Spleen (tissue), 11 donors: ENCODE measurements at regions not wholly inside any gene's neighbourhood (a gene's known extent, or its start where the extent isn't known, plus 50 kb on each side); places are given as distances from the start of the nearest gene placed in this dataset.

Experiments
- DNase-seq: peaks from one replicate; pipeline ENCODE4 v3.0.0-alpha.2; 2020
- H3K27ac ChIP-seq, 8 donors: fragments of 200-600 bp; sonication (generic) in 7 of 8; 1 replicate in 4 of 8; 2 replicates in 4 of 8; pipeline versions ENCODE4 v1.5.0 to v1.8.0; 2016 to 2021; ENCODE audit warnings: inconsistent platforms in 4 of 8, mild to moderate bottlenecking in 4 of 8, moderate library complexity in 1 of 8
- H3K27me3 ChIP-seq, 7 donors: fragments of 200-600 bp; sonication (generic) in 6 of 7; replicated peaks in 1 of 7; 1 replicate in 4 of 7; 2 replicates in 3 of 7; pipeline versions ENCODE4 v1.5.0 to v1.8.0; 2016 to 2021; ENCODE audit warnings: inconsistent platforms in 3 of 7, mild to moderate bottlenecking in 1 of 7
- H3K36me3 ChIP-seq, 6 donors: fragments of 200-600 bp; sonication (generic) in 5 of 6; 1 replicate in 4 of 6; 2 replicates in 2 of 6; pipeline versions ENCODE4 v1.5.0 to v1.8.0; 2016 to 2021; ENCODE audit warnings: inconsistent platforms in 2 of 6
- H3K4me1 ChIP-seq, 6 donors: fragments of 200-600 bp; sonication (generic) in 5 of 6; 1 replicate in 3 of 6; 2 replicates in 3 of 6; pipeline versions ENCODE4 v1.5.0 to v1.8.0; 2016 to 2021; ENCODE audit warnings: inconsistent platforms in 3 of 6
- H3K4me3 ChIP-seq, 8 donors: fragments of 200-600 bp; sonication (generic) in 7 of 8; 1 replicate in 4 of 8; 2 replicates in 4 of 8; pipeline versions ENCODE4 v1.5.0 to v1.8.0; 2016 to 2021; ENCODE audit warnings: inconsistent platforms in 4 of 8, mild to moderate bottlenecking in 4 of 8, moderate library complexity in 2 of 8
- H3K9me3 ChIP-seq, 8 donors: fragments of 200-600 bp; sonication (generic) in 7 of 8; 1 replicate in 4 of 8; 2 replicates in 4 of 8; pipeline versions ENCODE4 v1.5.0 to v1.8.0; 2016 to 2021; ENCODE audit warnings: inconsistent platforms in 4 of 8
- CTCF ChIP-seq, 11 experiments: fragments of 200-600 bp in 7 of 11; fragments of 450-650 bp in 4 of 11; sonication (generic) in 4 of 11; IDR thresholded peaks in 8 of 11; conservative IDR thresholded peaks in 3 of 11; 1 replicate in 7 of 11; 2 replicates in 4 of 11; pipeline versions ENCODE4 v1.4.0 to v1.8.0; 2016 to 2021; ENCODE audit warnings: antibody characterized with exemption in 11 of 11, inconsistent platforms in 4 of 11, mild to moderate bottlenecking in 1 of 11
- POLR2A ChIP-seq, 3 donors: fragments of 450-650 bp; IDR thresholded peaks; one replicate each; pipeline ENCODE4 v1.5.1; 2017; ENCODE audit warnings: antibody characterized with exemption in 3 of 3, mild to moderate bottlenecking in 1 of 3
- POLR2AphosphoS5 ChIP-seq, 3 donors: sonication (generic); formaldehyde crosslinking; IDR thresholded peaks; one replicate each; pipeline ENCODE4 v1.5.1; 2017; ENCODE audit warnings: antibody characterized with exemption in 3 of 3
- WGBS, 5 donors: extraction: QIAGEN DNeasy Blood & Tissue Kit in 3 of 5; methylation state at CpG; one replicate each; pipeline versions ENCODE4 v1.1.5 to v1.1.7; 2013 to 2018; 5-methylcytosine and 5-hydroxymethylcytosine counted together
- intact Hi-C: fragments of 100-400 bp; cut with DNase I; formaldehyde crosslinking; loops from one replicate; pipeline ENCODE4 v1.15.0; 2023; ENCODE audit warnings: low total_unique reads
- donor health status: healthy with polysubstance abuse.
- donor health status: DM: no; HTN: no; CAD: no; lungs with moderate emphysema.
- donor health status: DM: no; HTN: no; CAD: no.
- donor health status: Bipolar disorder and iron deficiency.
- donor health status: healthy.
- donor health status: DM: no; HTN: no; CAD: no.
- donor health status: DM: yes; HTN: yes; CAD: no.

GRCh38 chr18:43744960-43745745, 467.9 kb upstream of the SYT4 start:
- no peaks in the 10 kb centered on the region for H3K4me1 ChIP-seq
- H3K36me3 ChIP-seq: no peaks in the 10 kb centered on the region
- H3K27ac ChIP-seq: no peak overlapping the region
- no peaks in the 10 kb centered on the region for H3K27me3 ChIP-seq
- intact Hi-C loops: no loop called here
- H3K4me3 ChIP-seq: no peak overlapping the region
- no peak for TF ChIP-seq POLR2A (IDR thresholded peaks at IDR 0.05)
- TF ChIP-seq CTCF (IDR thresholded peaks at IDR 0.05 in 8 of 11, conservative IDR thresholded peaks at IDR 0.05 in 3 of 11): no peak
- TF ChIP-seq POLR2AphosphoS5 (IDR thresholded peaks at IDR 0.05): no peak
- no peak for DNase-seq
- H3K9me3 ChIP-seq: peaks cover 0 to 49% (median 19%) of the 10 kb centered on the region in 8 donors
- WGBS, 5 donors: 68 to 79% (median 77%) methylated on average over 2 of the region's 2 CpGs

DNA sequence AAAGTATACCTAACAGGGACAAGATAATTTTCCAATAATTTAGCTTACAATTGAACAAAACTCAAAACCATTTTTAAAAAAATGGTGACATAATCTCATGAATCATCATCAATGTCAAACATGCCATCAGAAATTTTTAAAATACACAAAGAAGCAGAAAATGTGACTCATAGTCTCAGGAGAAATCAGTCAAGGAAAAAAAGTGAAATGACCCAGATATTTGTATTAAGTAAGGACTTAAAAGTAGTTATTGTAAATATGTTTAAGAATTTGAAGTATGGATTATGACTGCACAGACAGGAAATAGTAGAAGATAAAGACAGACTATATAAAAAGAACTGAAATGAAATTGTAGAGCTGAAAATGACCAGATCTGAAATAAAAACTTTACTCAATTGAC, 473.9 kb upstream of the SYT4 start:
- Histone ChIP-seq H3K4me1 (no peaks in the 10 kb centered on the region), H3K4me3 (no peak overlapping the region), H3K9me3 (peaks cover 0 to 41% (median 30%) of the 10 kb centered on the region in 8 donors), H3K27me3 (no peaks in the 10 kb centered on the region), H3K36me3 (no peaks in the 10 kb centered on the region), H3K27ac (no peak overlapping the region)
- no peak for DNase-seq
- no peak for TF ChIP-seq CTCF (IDR thresholded peaks at IDR 0.05 in 8 of 11, conservative IDR thresholded peaks at IDR 0.05 in 3 of 11)
- no peak for TF ChIP-seq POLR2AphosphoS5 (IDR thresholded peaks at IDR 0.05)
- TF ChIP-seq POLR2A (IDR thresholded peaks at IDR 0.05): no peak
- intact Hi-C loops: no loop called here

- H3K4me1 ChIP-seq: no peaks in the 10 kb centered on the region
- intact Hi-C loops: no loop called here
Observed at GRCh38 chr18:43751835-43752234, 474.5 kb upstream of the SYT4 start.

More at GRCh38 chr18:43751835-43752234, 474.5 kb upstream of the SYT4 start:
- Histone ChIP-seq H3K9me3 (peaks cover 0 to 39% (median 30%) of the 10 kb centered on the region in 8 donors), H3K27ac (no peak overlapping the region), H3K27me3 (no peaks in the 10 kb centered on the region), H3K4me3 (no peak overlapping the region), H3K36me3 (no peaks in the 10 kb centered on the region)
- TF ChIP-seq POLR2A (IDR thresholded peaks at IDR 0.05) (no peak), CTCF (IDR thresholded peaks at IDR 0.05 in 8 of 11, conservative IDR thresholded peaks at IDR 0.05 in 3 of 11) (no peak), POLR2AphosphoS5 (IDR thresholded peaks at IDR 0.05) (no peak)
- WGBS, 5 donors: 56 to 96% (median 79%) methylated on average over 2 of the region's 2 CpGs
- DNase-seq: no peak
